ENCODE measurements at regions not wholly inside any gene's neighbourhood (a gene's known extent, or its start where the extent isn't known, plus 50 kb on each side); places are given as distances from the start of the nearest gene placed in this dataset.

DNA sequence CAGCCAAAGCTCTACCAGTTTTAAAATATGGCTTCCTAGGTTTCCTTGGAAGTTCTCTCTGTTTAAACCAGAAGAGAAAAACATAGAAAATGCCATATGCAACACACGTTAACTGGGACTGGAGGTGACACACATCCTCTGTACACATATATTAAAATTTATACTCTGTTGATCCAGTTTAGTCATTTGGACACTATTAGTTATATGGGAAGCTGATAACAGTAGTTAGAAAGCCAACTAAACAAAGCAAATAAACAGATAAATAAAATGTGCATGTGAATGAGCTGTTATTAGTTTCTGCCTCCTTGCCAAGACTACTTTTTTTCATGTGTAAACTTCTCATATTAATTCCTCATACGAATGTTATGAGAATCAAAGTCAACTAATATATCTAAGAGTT lies 1249.2 kb upstream of the CDH6 start:
- no CpG with 5 or more reads among the region's 2 CpGs for WGBS
- H3K23ac ChIP-seq (ENCODE audit: low read length in 2 of 2): no peak overlapping the region
- no peak overlapping the region for H2AK5ac ChIP-seq (ENCODE audit: low read length, severe bottlenecking)

GRCh38 chr5:29942089-29942488 lies 1251.4 kb upstream of the CDH6 start:
- Histone ChIP-seq H2BK5ac (ENCODE audit: low read depth, low read length, poor library complexity, severe bottlenecking) (no peak overlapping the region), H3K14ac (ENCODE audit: low read length in 2 of 2) (no peak overlapping the region), H3K4me1 (ENCODE audit: control insufficient read depth, insufficient read depth, low read depth, low read length) (no peaks in the 10 kb centered on the region), H3K23ac (ENCODE audit: low read length in 2 of 2) (no peak overlapping the region), H2AFZ (ENCODE audit: low read depth, low read length) (no peak overlapping the region), H3K79me1 (replicated peaks; ENCODE audit: low read length, poor library complexity, severe bottlenecking) (no peaks in the 10 kb centered on the region), H3K9ac (ENCODE audit: low read length) (no peak overlapping the region), H4K8ac (ENCODE audit: low read length) (no peak overlapping the region), H2BK120ac (ENCODE audit: low read depth, low read length) (no peak overlapping the region), H2BK12ac (ENCODE audit: low read length in 2 of 2) (no peak overlapping the region), H3K4ac (ENCODE audit: low read depth in 1 of 2, low read length in 2 of 2) (no peak overlapping the region), H3K9me3 (ENCODE audit: control insufficient read depth, low read length) (peaks cover 11% of the 10 kb centered on the region), H3K4me3 (ENCODE audit: insufficient read depth in 1 of 2, low read depth in 1 of 2, low read length in 2 of 2) (no peak overlapping the region), H3K4me2 (ENCODE audit: low read length, poor library complexity, severe bottlenecking) (no peak overlapping the region), H2AK5ac (ENCODE audit: low read length, severe bottlenecking) (no peak overlapping the region), H3K36me3 (ENCODE audit: control insufficient read depth in 1 of 2, insufficient read depth in 2 of 2, low read depth in 1 of 2, low read length in 2 of 2) (no peaks in the 10 kb centered on the region), H3K27me3 (ENCODE audit: control insufficient read depth in 1 of 2, insufficient read depth in 1 of 2, low read length in 2 of 2) (no peaks in the 10 kb centered on the region), H3K27ac (ENCODE audit: low read length, poor library complexity, severe bottlenecking) (no peak overlapping the region), H4K91ac (ENCODE audit: low read length) (no peak overlapping the region), H2BK15ac (ENCODE audit: low read depth, poor library complexity, severe bottlenecking) (no peak overlapping the region), H3K18ac (ENCODE audit: low read depth in 1 of 2, low read length in 2 of 2) (no peak overlapping the region)
- 71% methylated on average over 2 of the region's 3 CpGs for WGBS
- DNase-seq: no peak

More for the DNA sequence above, 1249.2 kb upstream of the CDH6 start:
- Histone ChIP-seq H3K4me1 (ENCODE audit: control insufficient read depth, insufficient read depth, low read depth, low read length) (no peaks in the 10 kb centered on the region), H3K36me3 (ENCODE audit: control insufficient read depth in 1 of 2, insufficient read depth in 2 of 2, low read depth in 1 of 2, low read length in 2 of 2) (no peaks in the 10 kb centered on the region), H3K79me1 (replicated peaks; ENCODE audit: low read length, poor library complexity, severe bottlenecking) (no peaks in the 10 kb centered on the region), H3K27ac (ENCODE audit: low read length, poor library complexity, severe bottlenecking) (no peak overlapping the region), H4K8ac (ENCODE audit: low read length) (no peak overlapping the region), H2AFZ (ENCODE audit: low read depth, low read length) (no peak overlapping the region), H3K4ac (ENCODE audit: low read depth in 1 of 2, low read length in 2 of 2) (no peak overlapping the region), H3K27me3 (ENCODE audit: control insufficient read depth in 1 of 2, insufficient read depth in 1 of 2, low read length in 2 of 2) (no peaks in the 10 kb centered on the region), H3K4me3 (ENCODE audit: insufficient read depth in 1 of 2, low read depth in 1 of 2, low read length in 2 of 2) (no peak overlapping the region), H3K9me3 (ENCODE audit: control insufficient read depth, low read length) (peaks cover 11% of the 10 kb centered on the region), H3K9ac (ENCODE audit: low read length) (no peak overlapping the region), H2BK5ac (ENCODE audit: low read depth, low read length, poor library complexity, severe bottlenecking) (no peak overlapping the region), H3K18ac (ENCODE audit: low read depth in 1 of 2, low read length in 2 of 2) (no peak overlapping the region), H2BK15ac (ENCODE audit: low read depth, poor library complexity, severe bottlenecking) (no peak overlapping the region), H3K14ac (ENCODE audit: low read length in 2 of 2) (no peak overlapping the region), H3K4me2 (ENCODE audit: low read length, poor library complexity, severe bottlenecking) (no peak overlapping the region), H4K91ac (ENCODE audit: low read length) (no peak overlapping the region), H2BK120ac (ENCODE audit: low read depth, low read length) (no peak overlapping the region), H2BK12ac (ENCODE audit: low read length in 2 of 2) (no peak overlapping the region)
- no peak for DNase-seq

DNA sequence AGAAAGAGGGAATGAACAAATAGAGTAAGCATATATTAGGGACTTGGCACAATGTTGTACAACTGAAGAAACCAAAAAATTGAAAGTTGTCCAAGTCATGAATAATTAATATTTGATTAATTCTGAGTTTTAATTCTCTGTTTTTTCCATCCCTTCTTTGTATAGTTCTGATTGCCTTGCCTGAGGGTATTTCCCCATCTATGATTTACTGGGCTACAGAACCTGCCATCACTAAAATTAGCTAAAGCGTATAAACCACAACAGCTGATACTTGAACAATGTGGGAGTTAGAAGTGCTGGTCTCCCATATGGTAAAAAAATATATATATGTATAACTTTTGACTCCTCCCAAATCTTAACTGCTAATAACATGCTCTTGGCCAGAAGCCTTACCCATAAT lies 1253.5 kb upstream of the CDH6 start:
- DNase-seq: no peak
- Histone ChIP-seq H2BK15ac (ENCODE audit: low read depth, poor library complexity, severe bottlenecking) (no peak overlapping the region), H4K8ac (ENCODE audit: low read length) (no peak overlapping the region), H2BK12ac (ENCODE audit: low read length in 2 of 2) (no peak overlapping the region), H3K9ac (ENCODE audit: low read length) (no peak overlapping the region), H3K14ac (ENCODE audit: low read length in 2 of 2) (no peak overlapping the region), H3K27me3 (ENCODE audit: control insufficient read depth in 1 of 2, insufficient read depth in 1 of 2, low read length in 2 of 2) (no peaks in the 10 kb centered on the region), H3K18ac (ENCODE audit: low read depth in 1 of 2, low read length in 2 of 2) (no peak overlapping the region), H3K4me1 (ENCODE audit: control insufficient read depth, insufficient read depth, low read depth, low read length) (no peaks in the 10 kb centered on the region), H4K91ac (ENCODE audit: low read length) (no peak overlapping the region), H3K4me2 (ENCODE audit: low read length, poor library complexity, severe bottlenecking) (no peak overlapping the region), H3K36me3 (ENCODE audit: control insufficient read depth in 1 of 2, insufficient read depth in 2 of 2, low read depth in 1 of 2, low read length in 2 of 2) (no peaks in the 10 kb centered on the region), H2BK5ac (ENCODE audit: low read depth, low read length, poor library complexity, severe bottlenecking) (no peak overlapping the region), H3K4ac (ENCODE audit: low read depth in 1 of 2, low read length in 2 of 2) (no peak overlapping the region), H3K27ac (ENCODE audit: low read length, poor library complexity, severe bottlenecking) (no peak overlapping the region), H3K9me3 (ENCODE audit: control insufficient read depth, low read length) (peaks cover 9% of the 10 kb centered on the region), H3K4me3 (ENCODE audit: insufficient read depth in 1 of 2, low read depth in 1 of 2, low read length in 2 of 2) (no peak overlapping the region), H2AK5ac (ENCODE audit: low read length, severe bottlenecking) (no peak overlapping the region), H2AFZ (ENCODE audit: low read depth, low read length) (no peak overlapping the region), H3K79me1 (replicated peaks; ENCODE audit: low read length, poor library complexity, severe bottlenecking) (no peaks in the 10 kb centered on the region), H2BK120ac (ENCODE audit: low read depth, low read length) (no peak overlapping the region), H3K23ac (ENCODE audit: low read length in 2 of 2) (no peak overlapping the region)
- WGBS: no CpG with 5 or more reads among the region's 1 CpG

- Histone ChIP-seq H3K27ac (ENCODE audit: low read length, poor library complexity, severe bottlenecking) (no peak overlapping the region), H2BK12ac (ENCODE audit: low read length in 2 of 2) (no peak overlapping the region), H3K36me3 (ENCODE audit: control insufficient read depth in 1 of 2, insufficient read depth in 2 of 2, low read depth in 1 of 2, low read length in 2 of 2) (no peaks in the 10 kb centered on the region), H4K91ac (ENCODE audit: low read length) (no peak overlapping the region), H4K8ac (ENCODE audit: low read length) (no peak overlapping the region), H2BK5ac (ENCODE audit: low read depth, low read length, poor library complexity, severe bottlenecking) (no peak overlapping the region), H3K27me3 (ENCODE audit: control insufficient read depth in 1 of 2, insufficient read depth in 1 of 2, low read length in 2 of 2) (no peaks in the 10 kb centered on the region), H3K4ac (ENCODE audit: low read depth in 1 of 2, low read length in 2 of 2) (no peak overlapping the region), H3K18ac (ENCODE audit: low read depth in 1 of 2, low read length in 2 of 2) (no peak overlapping the region), H3K79me1 (replicated peaks; ENCODE audit: low read length, poor library complexity, severe bottlenecking) (no peaks in the 10 kb centered on the region), H2BK120ac (ENCODE audit: low read depth, low read length) (no peak overlapping the region), H2AK5ac (ENCODE audit: low read length, severe bottlenecking) (no peak overlapping the region), H3K4me1 (ENCODE audit: control insufficient read depth, insufficient read depth, low read depth, low read length) (no peaks in the 10 kb centered on the region), H3K14ac (ENCODE audit: low read length in 2 of 2) (no peak overlapping the region), H2BK15ac (ENCODE audit: low read depth, poor library complexity, severe bottlenecking) (no peak overlapping the region), H3K9ac (ENCODE audit: low read length) (no peak overlapping the region), H3K9me3 (ENCODE audit: control insufficient read depth, low read length) (peaks cover 3% of the 10 kb centered on the region), H2AFZ (ENCODE audit: low read depth, low read length) (no peak overlapping the region), H3K4me3 (ENCODE audit: insufficient read depth in 1 of 2, low read depth in 1 of 2, low read length in 2 of 2) (no peak overlapping the region), H3K23ac (ENCODE audit: low read length in 2 of 2) (no peak overlapping the region), H3K4me2 (ENCODE audit: low read length, poor library complexity, severe bottlenecking) (no peak overlapping the region)
- DNase-seq: no peak
- no CpG with 5 or more reads among the region's 1 CpG for WGBS
Observed at GRCh38 chr5:29935371-29935770, 1258.1 kb upstream of the CDH6 start.
